GM21515 (cell line): ENCODE measurements at regions not wholly inside any gene's neighbourhood (a gene's known extent, or its start where the extent isn't known, plus 50 kb on each side); places are given as distances from the start of the nearest gene placed in this dataset.
"Not testable (repeated sequence)": the region's sequence is repeated elsewhere in the genome, so short reads cannot be mapped to it uniquely, and the experiment has no call there.

Experiments used
- ATAC-seq: cut with Tn5 transposase; IDR thresholded peaks from one replicate; pipeline ENCODE4 v1.9.1; 2021; ENCODE audit not compliant: unreplicated experiment

DNA sequence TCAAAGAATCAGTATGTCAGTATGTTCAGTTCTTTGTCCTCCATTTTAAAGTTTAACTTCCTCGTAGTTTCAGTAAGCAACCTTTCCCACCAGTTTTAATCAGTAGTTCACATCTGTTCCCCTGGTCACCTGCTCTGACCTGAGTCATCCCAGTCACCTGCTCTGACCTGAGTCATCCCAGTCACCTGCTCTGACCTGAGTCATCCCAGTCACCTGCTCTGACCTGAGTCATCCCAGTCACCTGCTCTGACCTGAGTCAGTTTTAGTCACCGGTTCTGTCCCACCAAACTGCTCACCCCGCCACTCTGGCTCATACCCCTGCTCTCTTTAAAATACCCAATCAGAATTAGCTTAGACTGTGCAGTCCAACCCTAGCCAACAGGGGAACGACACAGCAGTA, 180.1 kb upstream of the CNTN6 start:
- not testable (repeated sequence) for ATAC-seq

- no peak for ATAC-seq
Observed at GRCh38 chr3:923161-923910, 169.5 kb upstream of the CNTN6 start.

- ATAC-seq = no peak
Observed at GRCh38 chr3:930866-931265, 162.0 kb upstream of the CNTN6 start.

DNA sequence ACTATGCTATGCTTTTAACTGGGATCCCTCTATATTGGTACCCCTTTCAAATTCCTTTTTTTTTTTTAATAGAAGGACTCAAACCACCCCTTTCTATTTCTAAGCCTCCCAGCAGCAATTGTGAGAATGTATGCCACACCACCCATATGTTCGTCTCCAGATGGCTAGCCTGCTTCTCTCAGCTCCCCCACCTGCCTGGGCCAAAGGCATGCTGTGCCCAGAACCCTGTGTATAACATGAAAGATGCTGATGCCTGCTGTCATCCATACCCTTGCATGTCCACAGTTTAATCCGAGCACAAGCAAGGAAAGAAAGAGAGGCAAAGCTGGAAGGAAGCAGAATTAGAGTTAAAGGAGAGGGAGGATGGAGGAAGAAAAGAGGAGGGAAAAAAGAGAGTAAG, 159.5 kb upstream of the CNTN6 start:
- no peak for ATAC-seq

DNA sequence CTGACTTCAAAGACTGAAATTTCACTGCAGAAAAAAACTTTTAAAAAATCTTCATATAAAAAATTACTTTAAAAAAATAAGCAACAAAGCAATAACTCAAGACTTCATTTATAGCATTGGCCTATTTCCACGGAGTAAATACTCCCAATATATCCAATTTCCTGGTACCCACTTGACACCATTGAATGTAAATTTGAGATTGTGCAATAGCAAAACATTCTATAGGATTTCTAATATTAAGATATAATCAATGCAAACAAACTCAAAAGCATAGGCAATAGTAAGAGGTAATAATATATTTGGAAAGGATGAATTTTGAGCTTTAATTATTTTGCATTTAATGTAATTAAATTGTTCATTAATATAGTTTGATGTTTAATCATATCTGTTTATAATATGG, 148.0 kb upstream of the CNTN6 start:
- no peak for ATAC-seq

DNA sequence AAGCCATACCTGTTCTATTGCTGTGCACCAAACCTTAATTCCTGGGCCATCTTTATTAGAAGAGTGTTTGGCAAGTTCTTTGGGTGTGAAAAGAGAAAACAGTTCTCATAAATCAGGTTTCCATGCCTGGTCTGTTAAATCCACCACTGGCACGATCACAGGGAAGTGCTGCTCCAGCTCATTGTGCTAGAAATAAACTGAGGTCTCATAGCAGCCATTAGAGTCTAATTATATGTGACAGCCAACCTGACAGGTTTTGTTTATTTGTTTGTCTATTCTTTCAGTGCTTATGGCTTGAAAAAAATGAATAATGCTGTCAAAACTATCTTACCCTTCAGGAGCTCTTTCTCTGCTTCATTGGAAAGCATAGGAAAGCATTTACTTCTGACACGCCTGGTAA, 147.1 kb upstream of the CNTN6 start:
- no peak for ATAC-seq

GRCh38 chr3:952906-953305, 139.9 kb upstream of the CNTN6 start:
- no peak for ATAC-seq

DNA sequence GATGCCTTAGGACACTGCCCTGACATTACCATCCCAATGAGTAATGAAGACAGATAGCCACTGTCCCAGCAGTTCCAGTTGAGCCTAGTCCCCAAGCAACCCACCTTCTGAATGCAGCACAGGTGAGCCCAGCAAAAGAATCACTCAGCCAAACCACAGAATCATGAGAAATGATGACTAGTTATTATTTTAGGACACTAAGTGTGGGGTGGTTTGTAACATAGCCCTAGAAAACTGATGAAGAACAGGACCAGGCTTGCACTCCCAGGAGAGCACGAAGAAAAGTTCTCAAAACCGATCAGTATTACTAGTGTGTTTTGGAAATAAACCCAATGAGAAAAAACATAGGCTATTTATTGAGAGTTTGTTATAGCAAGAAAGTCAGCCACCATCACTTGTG, 129.6 kb upstream of the CNTN6 start:
- no peak for ATAC-seq

- ATAC-seq = no peak
Observed at GRCh38 chr3:963755-964154, 129.1 kb upstream of the CNTN6 start.

- no peak for ATAC-seq
Observed at GRCh38 chr3:965826-966225, 127.0 kb upstream of the CNTN6 start.

DNA sequence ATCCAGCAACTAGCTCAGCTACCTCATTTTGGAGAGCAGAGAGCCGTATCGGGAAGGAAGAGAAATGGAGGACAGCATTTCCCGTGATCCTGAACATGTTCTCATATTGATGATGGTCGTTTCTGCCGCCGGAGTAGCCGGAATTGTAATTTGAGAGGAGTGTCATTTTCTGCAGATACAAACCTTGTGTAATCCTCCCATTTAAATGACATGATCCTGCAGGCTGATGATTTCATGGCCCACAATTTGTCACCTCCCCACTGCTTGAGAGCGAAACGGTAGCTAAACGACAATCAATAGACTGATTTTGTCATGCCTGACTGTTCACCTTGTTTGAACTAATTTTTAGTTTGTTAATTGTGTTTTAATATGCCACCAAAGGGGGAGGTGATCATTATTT, 126.5 kb upstream of the CNTN6 start:
- ATAC-seq = no peak

- no peak for ATAC-seq
Observed at GRCh38 chr3:973340-973739, 119.5 kb upstream of the CNTN6 start.

DNA sequence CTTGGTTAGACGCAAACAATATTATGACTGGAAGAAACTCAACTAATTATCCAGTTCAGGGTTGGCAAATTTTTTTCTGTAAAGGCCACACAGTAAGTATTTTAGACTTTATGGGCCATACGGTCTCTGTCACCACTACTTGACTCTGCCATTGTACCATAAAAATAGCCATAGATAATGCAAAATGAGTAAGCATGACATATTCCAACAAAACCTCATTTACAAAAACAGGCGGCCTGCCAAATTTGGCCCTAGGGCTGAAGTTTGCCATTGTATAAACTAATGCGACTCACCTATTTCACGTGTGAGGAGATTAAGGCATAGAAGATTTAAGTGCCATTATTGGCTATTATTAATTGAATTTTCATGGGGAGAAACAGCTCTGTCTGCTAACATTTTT, 116.8 kb upstream of the CNTN6 start:
- ATAC-seq = no peak

- ATAC-seq = no peak
Observed at GRCh38 chr3:981156-981555, 111.7 kb upstream of the CNTN6 start.

- no peak for ATAC-seq
Observed at GRCh38 chr3:988785-989184, 104.0 kb upstream of the CNTN6 start.

- ATAC-seq = no peak
Observed at GRCh38 chr3:992871-993270, 100.0 kb upstream of the CNTN6 start.

DNA sequence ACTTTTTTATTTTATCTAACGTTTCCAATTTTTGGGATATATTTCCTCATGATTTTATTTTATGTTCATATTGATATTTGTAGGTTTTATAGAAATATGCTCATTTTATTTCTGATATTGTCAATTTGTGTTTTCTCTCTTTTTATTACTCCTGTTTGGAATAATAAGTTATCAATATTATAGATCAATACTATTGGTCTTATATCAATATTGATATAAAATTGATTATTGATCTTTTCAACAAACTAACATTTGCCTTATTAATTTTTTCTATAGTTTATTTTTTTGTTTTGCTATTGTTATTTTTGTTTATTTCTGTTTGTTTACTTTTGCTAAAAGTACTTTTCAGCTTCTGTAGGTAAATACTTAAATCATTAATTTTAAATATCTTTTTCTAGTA, 90.8 kb upstream of the CNTN6 start:
- ATAC-seq = no peak

DNA sequence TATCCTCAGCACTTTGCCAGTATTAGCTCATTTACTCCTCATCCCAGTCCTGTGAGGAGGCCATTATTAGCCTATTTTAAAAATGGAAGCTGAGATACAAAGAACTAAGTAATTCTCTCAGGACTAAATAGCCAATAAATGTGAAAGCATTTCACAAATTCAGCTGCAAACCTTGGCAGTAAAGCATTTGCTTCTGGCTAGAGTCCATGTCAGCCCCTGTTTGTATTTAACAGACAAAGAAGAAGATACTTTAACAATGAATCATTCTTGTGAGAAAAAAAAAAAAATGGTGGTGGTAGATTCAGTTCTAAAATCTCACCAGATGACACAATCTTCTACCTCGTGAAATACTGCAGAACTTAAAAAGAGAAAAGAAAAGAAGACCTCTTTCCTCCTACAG, 85.0 kb upstream of the CNTN6 start:
- no peak for ATAC-seq

- ATAC-seq = no peak
Observed at GRCh38 chr3:1010228-1010627, 82.6 kb upstream of the CNTN6 start.

- ATAC-seq = no peak
Observed at GRCh38 chr3:1015826-1016225, 77.0 kb upstream of the CNTN6 start.

- ATAC-seq = no peak
Observed at GRCh38 chr3:1017870-1018269, 75.0 kb upstream of the CNTN6 start.

GRCh38 chr3:1019157-1019556, 73.7 kb upstream of the CNTN6 start:
- no peak for ATAC-seq

DNA sequence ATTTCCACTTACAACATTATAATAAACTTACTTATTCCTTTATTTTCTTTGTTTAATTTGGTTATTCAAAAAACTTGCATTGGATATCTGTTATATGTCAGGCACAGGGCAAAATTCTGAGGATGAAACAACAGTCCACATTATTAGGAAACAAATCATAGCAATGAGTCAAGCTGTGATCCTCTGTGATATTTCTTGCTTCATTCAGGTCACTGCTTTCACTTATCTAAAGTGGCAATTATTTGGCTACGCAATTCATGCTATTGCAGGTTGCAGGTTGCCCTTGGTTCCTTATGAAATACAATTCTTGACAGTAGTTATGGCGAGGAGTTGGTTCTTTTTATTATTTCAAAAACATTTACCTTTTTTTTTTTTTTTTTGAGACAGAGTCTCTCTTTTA, 66.4 kb upstream of the CNTN6 start:
- ATAC-seq = no peak
